ENCODE measurements at regions not wholly inside any gene's neighbourhood (a gene's known extent, or its start where the extent isn't known, plus 50 kb on each side); places are given as distances from the start of the nearest gene placed in this dataset.

- no peak for TF ChIP-seq EZH2 (IDR thresholded peaks at IDR 0.05)
- no peak for TF ChIP-seq POLR2AphosphoS5 (IDR thresholded peaks at IDR 0.05; ENCODE audit: borderline replicate concordance, low read depth, low read length)
Measured at GRCh38 chr11:71109586-71109985, 142.8 kb downstream of the SHANK2 start.

All from SK-N-MC (cell line).